ENCODE measurements at regions not wholly inside any gene's neighbourhood (a gene's known extent, or its start where the extent isn't known, plus 50 kb on each side); places are given as distances from the start of the nearest gene placed in this dataset.

DNA sequence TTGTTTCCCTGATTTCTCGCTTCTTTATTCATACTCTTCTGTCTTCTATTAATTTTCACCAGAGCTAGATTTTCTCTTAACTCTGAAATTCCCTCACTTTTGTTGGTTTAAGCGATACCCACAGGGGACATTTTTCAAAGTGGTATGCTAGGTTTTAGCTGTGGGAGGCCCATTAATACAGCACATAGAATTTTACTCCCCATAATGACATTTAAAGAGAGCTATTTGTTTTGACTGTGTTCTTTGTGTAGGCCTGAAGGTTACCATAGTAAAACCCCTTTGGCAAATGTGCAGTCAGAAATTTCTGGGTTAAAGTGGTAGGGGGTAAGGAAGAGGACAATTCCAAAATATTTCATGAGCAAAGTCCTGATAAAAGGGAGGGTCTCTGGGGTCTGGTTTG is 721.1 kb upstream of the CITED2 start:
- TF ChIP-seq, protein P1, sequence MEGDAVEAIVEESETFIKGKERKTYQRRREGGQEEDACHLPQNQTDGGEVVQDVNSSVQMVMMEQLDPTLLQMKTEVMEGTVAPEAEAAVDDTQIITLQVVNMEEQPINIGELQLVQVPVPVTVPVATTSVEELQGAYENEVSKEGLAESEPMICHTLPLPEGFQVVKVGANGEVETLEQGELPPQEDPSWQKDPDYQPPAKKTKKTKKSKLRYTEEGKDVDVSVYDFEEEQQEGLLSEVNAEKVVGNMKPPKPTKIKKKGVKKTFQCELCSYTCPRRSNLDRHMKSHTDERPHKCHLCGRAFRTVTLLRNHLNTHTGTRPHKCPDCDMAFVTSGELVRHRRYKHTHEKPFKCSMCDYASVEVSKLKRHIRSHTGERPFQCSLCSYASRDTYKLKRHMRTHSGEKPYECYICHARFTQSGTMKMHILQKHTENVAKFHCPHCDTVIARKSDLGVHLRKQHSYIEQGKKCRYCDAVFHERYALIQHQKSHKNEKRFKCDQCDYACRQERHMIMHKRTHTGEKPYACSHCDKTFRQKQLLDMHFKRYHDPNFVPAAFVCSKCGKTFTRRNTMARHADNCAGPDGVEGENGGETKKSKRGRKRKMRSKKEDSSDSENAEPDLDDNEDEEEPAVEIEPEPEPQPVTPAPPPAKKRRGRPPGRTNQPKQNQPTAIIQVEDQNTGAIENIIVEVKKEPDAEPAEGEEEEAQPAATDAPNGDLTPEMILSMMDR (IDR thresholded peaks at IDR 0.05; ENCODE audit: insufficient read depth, low read depth, low read length): no peak
- no peak for TF ChIP-seq EZH2 (IDR thresholded peaks at IDR 0.05; ENCODE audit: insufficient read depth, low read length)
